WTC11 (cell line): ENCODE measurements at regions not wholly inside any gene's neighbourhood (a gene's known extent, or its start where the extent isn't known, plus 50 kb on each side); places are given as distances from the start of the nearest gene placed in this dataset.

Source experiments
- ATAC-seq: fragments of 200-7000 bp; cut with Tn5 transposase; 2 replicates; pipeline ENCODE4 v1.10.0; 2021; ENCODE audit warnings: mild to moderate bottlenecking, moderate library complexity
- CTCF ChIA-PET: fragments of 300-600 bp; sonication (Branson Sonifier 250); formaldehyde crosslinking; loops from one replicate; lab custom pipeline; 2021; ENCODE audit warnings: antibody characterized with exemption; lab: Charles Lee
- POLR2A ChIA-PET: fragments of 350-600 bp; sonication (Branson Sonifier 250); formaldehyde crosslinking; loops from one replicate; lab custom pipeline; 2021; ENCODE audit warnings: antibody characterized with exemption; lab: Charles Lee
- DNase-seq: peaks from one replicate; pipeline ENCODE4 v3.0.0; 2021; ENCODE audit warnings: low spot score
- H3K27ac Mint-ChIP-seq: 2 replicates; pipeline ENCODE4 v1.8.0; 2021; ENCODE audit warnings: mixed read lengths
- H3K27me3 Mint-ChIP-seq: 2 replicates; pipeline ENCODE4 v1.8.0; 2021; ENCODE audit warnings: low read depth, mild to moderate bottlenecking, moderate library complexity, mixed read lengths
- H3K36me3 Mint-ChIP-seq: 2 replicates; pipeline ENCODE4 v1.8.0; 2021; ENCODE audit warnings: mixed read lengths
- H3K4me1 Mint-ChIP-seq: 2 replicates; pipeline ENCODE4 v1.8.0; 2022; ENCODE audit warnings: mixed read lengths
- H3K4me3 Mint-ChIP-seq: 2 replicates; pipeline ENCODE4 v1.8.0; 2021; ENCODE audit warnings: mild to moderate bottlenecking, moderate library complexity, mixed read lengths
- H3K9me3 Mint-ChIP-seq: 2 replicates; pipeline ENCODE4 v1.8.0; 2021; ENCODE audit warnings: mixed read lengths
- AR ChIP-seq: fragments of 250-450 bp; sonication (Bioruptor Pico); IDR thresholded peaks from 2 replicates; pipeline ENCODE4 v1.9.0; 2021; ENCODE audit warnings: mild to moderate bottlenecking
- ATF1 ChIP-seq: sonication (generic); formaldehyde crosslinking; IDR thresholded peaks from 2 replicates; pipeline ENCODE4 v1.8.1; 2023; ENCODE audit warnings: mild to moderate bottlenecking, moderate library complexity, missing genetic modification reagents
- CREM ChIP-seq: sonication (generic); formaldehyde crosslinking; IDR thresholded peaks from 2 replicates; pipeline ENCODE4 v1.8.1; 2022; ENCODE audit warnings: mild to moderate bottlenecking, missing genetic modification reagents, moderate library complexity
- E2F5 ChIP-seq: sonication (generic); formaldehyde crosslinking; IDR thresholded peaks from 2 replicates; pipeline ENCODE4 v1.8.1; 2022; ENCODE audit warnings: mild to moderate bottlenecking, moderate library complexity, missing genetic modification reagents
- EMX1 ChIP-seq: fragments of 250-450 bp; sonication (Bioruptor Pico); IDR thresholded peaks from 2 replicates; pipeline ENCODE4 v1.8.0; 2021; ENCODE audit warnings: mild to moderate bottlenecking
- FOXP1 ChIP-seq: sonication (generic); formaldehyde crosslinking; IDR thresholded peaks from 2 replicates; pipeline ENCODE4 v1.8.0; 2022; ENCODE audit warnings: missing genetic modification reagents, mild to moderate bottlenecking, moderate library complexity, borderline replicate concordance
- GABPB1 ChIP-seq: sonication (generic); formaldehyde crosslinking; IDR thresholded peaks from 2 replicates; pipeline ENCODE4 v1.8.1; 2023; ENCODE audit warnings: mild to moderate bottlenecking, missing genetic modification reagents
- NR3C1 ChIP-seq: sonication (generic); formaldehyde crosslinking; conservative IDR thresholded peaks from 2 replicates; pipeline ENCODE4 v1.8.1; 2023; ENCODE audit warnings: low read depth, mild to moderate bottlenecking, missing genetic modification reagents
- PRDM15 ChIP-seq: sonication (generic); formaldehyde crosslinking; IDR thresholded peaks from 2 replicates; pipeline ENCODE4 v1.8.0; 2022; ENCODE audit warnings: missing genetic modification reagents
- STAT6 ChIP-seq: sonication (generic); formaldehyde crosslinking; conservative IDR thresholded peaks from 2 replicates; pipeline ENCODE4 v1.8.1; 2023; ENCODE audit warnings: mild to moderate bottlenecking, low read depth, missing genetic modification reagents, moderate library complexity
- ZNF232 ChIP-seq: sonication (generic); formaldehyde crosslinking; IDR thresholded peaks from 2 replicates; pipeline ENCODE4 v1.8.0; 2022; ENCODE audit warnings: mild to moderate bottlenecking, missing genetic modification reagents
- ZNF425 ChIP-seq: fragments of 250-450 bp; sonication (Bioruptor Pico); conservative IDR thresholded peaks from 2 replicates; pipeline ENCODE4 v1.9.0; 2021; ENCODE audit warnings: mild to moderate bottlenecking
- ZNF671 ChIP-seq: fragments of 250-450 bp; sonication (Bioruptor Pico); IDR thresholded peaks from 2 replicates; pipeline ENCODE4 v1.8.0; 2021; ENCODE audit warnings: mild to moderate bottlenecking

GRCh38 chr3:24707936-24708335, 213.3 kb upstream of the THRB start:
- Mint-ChIP-seq H3K4me3 (no peak overlapping the region), H3K9me3 (no peaks in the 10 kb centered on the region)
- DNase-seq: no peak
- TF ChIP-seq FOXP1 (no peak), GABPB1 (CRISPR knock-in tag) (no peak), E2F5 (no peak), ATF1 (CRISPR knock-in tag) (no peak), EMX1 (CRISPR knock-in tag) (no peak)
- TF ChIP-seq, all 79 proteins: peak for 0
- no peaks in the 10 kb centered on the region for H3K36me3 Mint-ChIP-seq
- no peak overlapping the region for H3K27ac Mint-ChIP-seq
- POLR2A ChIA-PET: no interaction called here
- H3K4me1 Mint-ChIP-seq: no peaks in the 10 kb centered on the region
- ATAC-seq: no peak
- H3K27me3 Mint-ChIP-seq: no peaks in the 10 kb centered on the region; the same call in 1 of the 2 replicates
- CTCF ChIA-PET: no interaction called here

GRCh38 chr3:24709956-24710355, 215.3 kb upstream of the THRB start:
- Mint-ChIP-seq H3K4me1 (0 out of 2 replicates have a peak, but pooled peaks cover 3% of the 10 kb centered on the region), H3K4me3 (no peak overlapping the region), H3K36me3 (no peaks in the 10 kb centered on the region), H3K9me3 (no peaks in the 10 kb centered on the region), H3K27me3 (no peaks in the 10 kb centered on the region; the same call in 1 of the 2 replicates), H3K27ac (no peak overlapping the region)
- CTCF ChIA-PET: no interaction called here
- no peak for TF ChIP-seq AR (CRISPR knock-in tag)
- TF ChIP-seq CREM (CRISPR knock-in tag): no peak
- no peak for DNase-seq
- no peak for ATAC-seq
- POLR2A ChIA-PET: no interaction called here

- ChIA-PET CTCF (interaction anchor here (0.6 to 1.0 kb wide), 3 partner anchors 13 to 33 kb away, joined by 3 read pairs; no protein-coding TSS in a partner anchor), POLR2A (no interaction called here)
- Mint-ChIP-seq H3K36me3 (no peaks in the 10 kb centered on the region), H3K27ac (no peak overlapping the region), H3K27me3 (no peaks in the 10 kb centered on the region), H3K9me3 (no peaks in the 10 kb centered on the region), H3K4me1 (0 out of 2 replicates have a peak, but pooled peaks cover 3% of the 10 kb centered on the region), H3K4me3 (no peak overlapping the region)
- DNase-seq: no peak
- ATAC-seq: peak; percentile 39
- TF ChIP-seq ZNF671 (CRISPR knock-in tag): no peak
- no peak for TF ChIP-seq E2F5
- no peak for TF ChIP-seq STAT6 (CRISPR knock-in tag)
- TF ChIP-seq ZNF425 (CRISPR knock-in tag): no peak
- no peak for TF ChIP-seq PRDM15 (CRISPR knock-in tag)
- TF ChIP-seq FOXP1: no peak
- TF ChIP-seq NR3C1 (CRISPR knock-in tag): no peak
- no peak for TF ChIP-seq ZNF232 (CRISPR knock-in tag)
These were observed 218.9 kb upstream of the THRB start for GRCh38 chr3:24713516-24713915.
